Spleen (tissue), 7 donors: ENCODE measurements at regions not wholly inside any gene's neighbourhood (a gene's known extent, or its start where the extent isn't known, plus 50 kb on each side); places are given as distances from the start of the nearest gene placed in this dataset.

ENCODE experiments used
- POLR2A ChIP-seq, 3 donors: fragments of 450-650 bp; IDR thresholded peaks; one replicate each; pipeline ENCODE4 v1.5.1; 2017; ENCODE audit warnings: antibody characterized with exemption in 3 of 3, mild to moderate bottlenecking in 1 of 3
- POLR2AphosphoS5 ChIP-seq, 3 donors: sonication (generic); formaldehyde crosslinking; IDR thresholded peaks; one replicate each; pipeline ENCODE4 v1.5.1; 2017; ENCODE audit warnings: antibody characterized with exemption in 3 of 3
- TF ChIP-seq, protein P1 (sequence below), 11 experiments: fragments of 200-600 bp in 7 of 11; fragments of 450-650 bp in 4 of 11; sonication (generic) in 4 of 11; IDR thresholded peaks in 8 of 11; conservative IDR thresholded peaks in 3 of 11; 1 replicate in 7 of 11; 2 replicates in 4 of 11; pipeline versions ENCODE4 v1.4.0 to v1.8.0; 2016 to 2021; ENCODE audit warnings: antibody characterized with exemption in 11 of 11, inconsistent platforms in 4 of 11, mild to moderate bottlenecking in 1 of 11
- donor health status: DM: no; HTN: no; CAD: no; lungs with moderate emphysema.
- donor health status: DM: no; HTN: no; CAD: no.
- donor health status: DM: no; HTN: no; CAD: no.

DNA sequence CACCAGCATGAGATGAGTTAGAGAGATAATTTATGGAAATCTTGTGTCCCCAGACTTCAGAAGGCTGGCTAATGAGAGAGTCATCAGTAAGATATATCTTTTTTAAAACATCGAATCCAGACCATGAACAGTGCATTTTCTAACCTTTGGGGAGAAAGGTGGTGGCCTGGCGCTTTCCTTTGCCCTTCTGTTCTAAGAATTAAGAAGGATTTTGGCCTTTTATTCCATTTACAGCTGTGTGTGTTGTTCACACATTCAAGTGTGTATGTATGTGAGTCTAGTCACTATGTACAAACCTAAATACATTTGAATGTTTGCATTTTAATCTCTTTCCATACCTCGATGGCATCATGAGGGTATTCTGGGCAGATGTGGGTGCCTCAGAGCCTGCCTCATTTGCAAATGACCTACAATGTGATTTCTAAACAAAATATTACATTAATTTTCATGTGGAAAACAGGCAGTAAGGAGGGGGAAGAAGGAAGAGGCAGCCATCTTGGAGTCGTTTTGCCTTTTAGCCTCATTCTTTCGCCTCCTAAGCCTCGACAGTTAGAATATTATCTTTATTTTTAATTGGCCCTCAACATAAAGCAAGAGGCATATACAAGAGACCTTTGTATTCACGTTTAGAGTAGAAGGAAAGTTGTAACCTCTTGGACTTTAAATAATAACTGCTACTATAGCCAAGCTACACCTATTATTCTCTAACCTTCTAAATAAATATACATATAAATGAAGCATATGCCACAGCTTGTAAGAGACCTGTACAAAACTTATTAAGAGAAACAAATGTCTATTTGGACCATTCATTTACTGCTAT, 125.3 kb upstream of the TMEM161B start:
- TF ChIP-seq, protein P1, sequence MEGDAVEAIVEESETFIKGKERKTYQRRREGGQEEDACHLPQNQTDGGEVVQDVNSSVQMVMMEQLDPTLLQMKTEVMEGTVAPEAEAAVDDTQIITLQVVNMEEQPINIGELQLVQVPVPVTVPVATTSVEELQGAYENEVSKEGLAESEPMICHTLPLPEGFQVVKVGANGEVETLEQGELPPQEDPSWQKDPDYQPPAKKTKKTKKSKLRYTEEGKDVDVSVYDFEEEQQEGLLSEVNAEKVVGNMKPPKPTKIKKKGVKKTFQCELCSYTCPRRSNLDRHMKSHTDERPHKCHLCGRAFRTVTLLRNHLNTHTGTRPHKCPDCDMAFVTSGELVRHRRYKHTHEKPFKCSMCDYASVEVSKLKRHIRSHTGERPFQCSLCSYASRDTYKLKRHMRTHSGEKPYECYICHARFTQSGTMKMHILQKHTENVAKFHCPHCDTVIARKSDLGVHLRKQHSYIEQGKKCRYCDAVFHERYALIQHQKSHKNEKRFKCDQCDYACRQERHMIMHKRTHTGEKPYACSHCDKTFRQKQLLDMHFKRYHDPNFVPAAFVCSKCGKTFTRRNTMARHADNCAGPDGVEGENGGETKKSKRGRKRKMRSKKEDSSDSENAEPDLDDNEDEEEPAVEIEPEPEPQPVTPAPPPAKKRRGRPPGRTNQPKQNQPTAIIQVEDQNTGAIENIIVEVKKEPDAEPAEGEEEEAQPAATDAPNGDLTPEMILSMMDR (IDR thresholded peaks at IDR 0.05 in 8 of 11, conservative IDR thresholded peaks at IDR 0.05 in 3 of 11): no peak
- TF ChIP-seq POLR2A (IDR thresholded peaks at IDR 0.05) (no peak), POLR2AphosphoS5 (IDR thresholded peaks at IDR 0.05) (no peak)
